AG04449 (cell line): ENCODE measurements at regions not wholly inside any gene's neighbourhood (a gene's known extent, or its start where the extent isn't known, plus 50 kb on each side); places are given as distances from the start of the nearest gene placed in this dataset.

ENCODE experiments used
- CTCF ChIA-PET: fragments of 350-600 bp; formaldehyde crosslinking; extraction: SDS; loops from one replicate; lab custom pipeline; 2021; ENCODE audit warnings: antibody characterized with exemption; lab: Yijun Ruan, JAX
- POLR2A ChIA-PET: fragments of 400-600, 350-600 bp; formaldehyde crosslinking; extraction: SDS; loops from one replicate; lab custom pipeline; 2020; ENCODE audit warnings: antibody characterized with exemption, inconsistent platforms; lab: Yijun Ruan, JAX
- DNase-seq: peaks from one replicate; pipeline ENCODE4 v3.0.0-alpha.2; 2010; ENCODE audit warnings: low read depth, low spot score
- H3K4me3 ChIP-seq: 2 replicates; pipeline ENCODE4 v1.5.1; 2011; ENCODE audit warnings: low read depth, mild to moderate bottlenecking, control low read depth, low read length
- CTCF ChIP-seq: IDR thresholded peaks from one replicate; pipeline ENCODE4 v1.5.1; 2011; ENCODE audit warnings: mild to moderate bottlenecking, moderate library complexity, low read length, control low read depth, inconsistent platforms; ENCODE audit not compliant: insufficient read depth; ENCODE audit errors: missing control alignments

- no peak for DNase-seq
- POLR2A ChIA-PET: no interaction called here
- CTCF ChIA-PET: no interaction called here
- TF ChIP-seq CTCF: no peak
- no peak overlapping the region for H3K4me3 ChIP-seq
Measured at GRCh38 chr3:193848547-193848946, 255.5 kb downstream of the OPA1 start.

GRCh38 chr3:193850084-193850619 is 257.1 kb downstream of the OPA1 start:
- no peak overlapping the region for H3K4me3 ChIP-seq
- ChIA-PET CTCF (no interaction called here), POLR2A (no interaction called here)
- no peak for DNase-seq
- no peak for TF ChIP-seq CTCF

GRCh38 chr3:193851428-193851847 is 258.4 kb downstream of the OPA1 start:
- POLR2A ChIA-PET: no interaction called here
- DNase-seq: no peak
- CTCF ChIA-PET: no interaction called here
- H3K4me3 ChIP-seq: no peak overlapping the region
- no peak for TF ChIP-seq CTCF

- POLR2A ChIA-PET: no interaction called here
- DNase-seq: no peak
- no peak overlapping the region for H3K4me3 ChIP-seq
- no peak for TF ChIP-seq CTCF
- CTCF ChIA-PET: no interaction called here
Measured at GRCh38 chr3:193851941-193852674, 259.1 kb downstream of the OPA1 start.

GRCh38 chr3:193852901-193853300 is 259.9 kb downstream of the OPA1 start:
- DNase-seq: no peak
- TF ChIP-seq CTCF: no peak
- no peak overlapping the region for H3K4me3 ChIP-seq
- POLR2A ChIA-PET: no interaction called here
- CTCF ChIA-PET: no interaction called here

DNA sequence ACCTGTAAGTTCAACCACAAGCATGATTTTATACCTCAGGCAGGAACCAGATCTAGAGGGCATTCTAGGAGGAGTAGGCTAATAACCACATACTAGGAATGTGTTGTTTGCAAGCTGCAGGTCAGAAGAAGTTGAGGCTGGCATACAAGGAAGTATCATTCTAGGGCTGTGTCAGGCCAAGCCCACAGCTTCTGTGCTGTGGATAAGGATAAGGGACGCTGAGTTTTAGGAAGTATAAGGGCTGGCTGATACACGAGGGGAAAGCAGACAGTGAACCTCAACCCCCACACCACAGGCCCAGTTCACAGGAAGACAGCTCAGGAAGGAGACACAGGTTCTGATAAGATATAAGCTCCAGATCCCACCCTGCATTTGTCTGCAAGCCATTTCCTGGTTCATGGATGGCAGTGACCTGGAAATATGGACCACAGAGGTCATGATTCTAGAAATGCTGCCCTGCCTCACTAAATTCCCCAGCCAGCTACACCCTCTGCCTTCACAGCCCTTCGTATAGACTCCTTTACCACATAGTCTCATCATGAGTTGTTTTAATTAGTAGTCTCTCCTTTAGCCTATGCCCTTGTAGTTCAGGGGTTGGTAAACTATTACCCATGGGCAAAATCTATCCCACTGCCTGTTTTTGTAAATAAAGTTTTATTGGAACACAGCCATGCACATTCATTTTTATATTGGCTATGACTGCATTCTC is 260.7 kb downstream of the OPA1 start:
- DNase-seq: no peak
- CTCF ChIA-PET: interaction anchor here (0.5 kb wide), 1 partner anchor 281 kb away, joined by 3 read pairs; no protein-coding TSS in a partner anchor
- TF ChIP-seq CTCF: no peak
- POLR2A ChIA-PET: interaction anchor here (0.6 kb wide), 1 partner anchor 433 kb away, joined by 3 read pairs; no protein-coding TSS in a partner anchor
- no peak overlapping the region for H3K4me3 ChIP-seq
